T47D (cell line): ENCODE measurements at regions not wholly inside any gene's neighbourhood (a gene's known extent, or its start where the extent isn't known, plus 50 kb on each side); places are given as distances from the start of the nearest gene placed in this dataset.

ENCODE experiments used
- DNase-seq, 2 experiments: peaks; one replicate each; pipeline versions ENCODE4 v3.0.0 to v3.0.0-alpha.2; 2011 to 2012; ENCODE audit warnings: low read depth in 1 of 2, low spot score in 1 of 2
- JUND ChIP-seq: IDR thresholded peaks from 2 replicates; pipeline ENCODE4 v1.6.1; 2012; ENCODE audit warnings: low read depth
- in situ Hi-C: cut with HindIII; loops from 2 replicates; pipeline ENCODE4 v1.10.0; 2016; ENCODE audit warnings: low sequenced_read_pairs, low pct_unique_long_range_greater_than_20kb

GRCh38 chr9:12631866-12632265 lies 61.3 kb upstream of the TYRP1 start:
- in situ Hi-C loops, result no loop called here
- no peak for TF ChIP-seq JUND
- DNase-seq, result no peak

- in situ Hi-C loops, result no loop called here
- TF ChIP-seq JUND, result no peak
- no peak for DNase-seq
Measured at GRCh38 chr9:12633016-12633765, 60.0 kb upstream of the TYRP1 start.

DNA sequence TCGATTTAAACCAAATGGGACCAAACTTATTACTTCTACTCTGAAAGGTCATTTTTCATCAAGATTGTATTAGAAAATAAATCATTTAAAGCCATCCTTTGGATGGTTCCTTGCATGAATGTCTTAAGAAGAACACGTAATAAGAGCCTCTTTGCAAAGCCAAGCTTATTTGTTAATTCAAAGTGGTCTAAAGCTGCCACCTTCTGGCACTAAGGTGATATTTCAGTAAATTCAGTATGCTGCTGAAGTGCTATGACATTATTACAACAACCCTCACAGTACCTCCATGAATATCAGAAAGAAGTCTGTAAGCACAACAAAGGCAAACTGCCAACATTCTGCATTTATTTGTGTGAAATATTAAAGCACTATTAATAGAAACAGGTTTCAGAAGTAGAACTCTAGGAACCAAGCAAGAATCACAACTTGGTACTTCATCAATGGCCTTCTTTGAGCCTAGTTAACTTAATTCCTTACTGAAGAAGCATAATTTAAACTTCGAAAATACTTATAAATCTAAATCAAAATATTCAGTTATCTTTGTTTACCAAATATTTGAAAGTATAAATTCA lies 53.1 kb upstream of the TYRP1 start:
- peak; percentile 1 to 72 for DNase-seq
- in situ Hi-C loops, result no loop called here
- TF ChIP-seq JUND, result no peak

GRCh38 chr9:12640866-12641636 lies 52.1 kb upstream of the TYRP1 start:
- DNase-seq, result no peak
- in situ Hi-C loops, result no loop called here
- no peak for TF ChIP-seq JUND
